Activated T-helper 17 cell treated with anti-CD3 and anti-CD28 coated beads, Interleukin-2, amount 50 U/mL, for 72 hours (primary cell): ENCODE measurements at regions not wholly inside any gene's neighbourhood (a gene's known extent, or its start where the extent isn't known, plus 50 kb on each side); places are given as distances from the start of the nearest gene placed in this dataset.

ENCODE experiments used
- ATAC-seq: fragments of 150-1000 bp; cut with Tn5 transposase; replicated peaks from 2 replicates; pipeline ENCODE4 v1.10.0; 2021; ENCODE audit warnings: mild to moderate bottlenecking, moderate library complexity
- H3K27ac Mint-ChIP-seq: one replicate; pipeline ENCODE4 v1.8.0; 2022; ENCODE audit warnings: mixed read lengths
- H3K27me3 Mint-ChIP-seq: one replicate; pipeline ENCODE4 v1.8.0; 2022; ENCODE audit warnings: mixed read lengths
- H3K36me3 Mint-ChIP-seq: one replicate; pipeline ENCODE4 v1.8.0; 2022; ENCODE audit warnings: low read depth, mild to moderate bottlenecking, mixed read lengths
- H3K4me1 Mint-ChIP-seq: one replicate; pipeline ENCODE4 v1.8.0; 2022; ENCODE audit warnings: mixed read lengths
- H3K4me3 Mint-ChIP-seq: one replicate; pipeline ENCODE4 v1.8.0; 2022; ENCODE audit warnings: mild to moderate bottlenecking, mixed read lengths
- H3K9me3 Mint-ChIP-seq: one replicate; pipeline ENCODE4 v1.8.0; 2022; ENCODE audit warnings: mixed read lengths

DNA sequence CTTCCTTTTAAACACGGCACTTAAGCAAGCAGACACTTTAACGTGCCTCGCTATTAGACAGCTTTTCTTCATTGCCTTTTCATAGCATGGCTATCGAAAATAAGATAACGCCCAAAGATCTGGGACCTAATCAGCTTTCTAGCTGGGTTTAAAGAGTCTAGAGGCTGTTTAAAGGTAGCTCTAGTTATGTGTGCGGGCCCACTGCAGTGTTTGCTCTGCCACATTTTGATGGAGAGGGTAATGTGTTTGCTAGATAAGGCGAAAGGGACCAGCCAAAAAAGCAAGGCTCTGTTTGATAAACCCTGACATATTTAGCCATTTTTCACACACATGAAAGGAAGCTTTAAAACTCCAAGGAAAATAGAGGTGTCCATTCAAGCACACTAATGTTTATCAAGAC, 91.6 kb downstream of the NR2F2 start:
- H3K9me3 Mint-ChIP-seq = peaks cover 4% of the 10 kb centered on the region
- H3K4me3 Mint-ChIP-seq = no peak overlapping the region

DNA sequence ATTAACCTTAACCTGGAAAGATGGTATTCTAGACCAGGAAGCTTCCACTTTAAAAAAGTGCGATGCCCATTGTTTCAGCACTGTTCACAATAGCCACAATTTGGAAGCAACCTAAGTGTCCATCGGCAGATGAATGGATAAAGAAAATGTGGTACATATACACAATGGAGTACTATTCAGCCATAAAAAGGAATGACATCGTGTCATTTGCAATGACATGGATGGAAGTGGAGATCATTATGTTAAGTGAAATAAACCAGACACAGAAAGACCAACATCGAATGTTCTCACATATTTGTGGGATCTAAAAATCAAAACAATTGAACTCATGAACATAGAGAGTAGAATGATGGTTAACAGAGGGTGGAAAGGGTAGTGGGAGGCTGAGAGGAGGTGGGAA, 94.2 kb downstream of the NR2F2 start:
- Mint-ChIP-seq H3K4me3 (no peak overlapping the region), H3K4me1 (no peaks in the 10 kb centered on the region), H3K27ac (no peak overlapping the region), H3K9me3 (peaks cover 4% of the 10 kb centered on the region), H3K36me3 (no peaks in the 10 kb centered on the region), H3K27me3 (peaks cover 10% of the 10 kb centered on the region)
- ATAC-seq = no peak

More for the DNA sequence above, 91.6 kb downstream of the NR2F2 start:
- H3K4me1 Mint-ChIP-seq = no peaks in the 10 kb centered on the region
- no peak for ATAC-seq
- no peaks in the 10 kb centered on the region for H3K36me3 Mint-ChIP-seq
- H3K27me3 Mint-ChIP-seq = peaks cover 24% of the 10 kb centered on the region
- no peak overlapping the region for H3K27ac Mint-ChIP-seq

DNA sequence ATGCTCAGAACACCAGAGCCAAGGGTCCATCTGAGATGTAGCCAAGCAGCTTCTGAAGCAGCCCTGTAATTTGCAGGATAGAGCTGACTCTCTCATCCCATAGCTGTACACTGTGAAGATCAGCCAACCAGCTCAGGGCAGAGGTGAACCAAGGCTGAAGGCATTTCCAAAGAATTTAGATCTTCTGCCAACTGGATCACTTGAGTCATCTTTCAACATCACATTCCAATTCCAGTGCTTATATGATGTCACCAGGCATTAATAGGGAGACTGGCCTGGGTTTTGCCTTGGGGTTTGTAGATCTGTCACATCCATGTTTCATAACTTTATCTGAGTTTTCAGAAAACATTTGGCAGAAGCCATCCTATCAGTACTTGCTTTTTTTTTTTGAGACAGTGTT, 98.2 kb downstream of the NR2F2 start:
- Mint-ChIP-seq H3K4me1 (no peaks in the 10 kb centered on the region), H3K27me3 (no peaks in the 10 kb centered on the region), H3K9me3 (peaks cover 4% of the 10 kb centered on the region), H3K27ac (no peak overlapping the region), H3K36me3 (no peaks in the 10 kb centered on the region), H3K4me3 (no peak overlapping the region)
- ATAC-seq = no peak

DNA sequence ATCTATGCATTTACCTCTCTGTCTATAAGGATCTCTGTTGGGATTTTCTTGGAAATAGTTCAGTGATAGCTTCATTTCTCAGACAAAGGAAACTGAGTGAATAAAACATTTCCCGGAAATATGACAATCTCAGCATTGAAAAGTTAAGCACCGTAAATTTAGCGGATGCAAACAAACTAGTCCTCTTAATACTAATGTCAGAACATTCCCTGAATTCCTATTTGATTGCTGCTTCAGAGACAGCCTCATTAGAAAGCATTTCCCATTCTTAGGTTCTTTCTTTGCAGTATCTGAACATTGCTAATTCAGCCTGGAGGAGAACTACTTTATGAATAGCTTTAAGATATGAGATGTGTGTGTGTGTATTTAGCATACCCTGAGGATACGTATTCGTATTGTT, 101.3 kb downstream of the NR2F2 start:
- Mint-ChIP-seq H3K9me3 (no peaks in the 10 kb centered on the region), H3K4me3 (no peak overlapping the region), H3K36me3 (no peaks in the 10 kb centered on the region), H3K4me1 (no peaks in the 10 kb centered on the region), H3K27me3 (no peaks in the 10 kb centered on the region), H3K27ac (no peak overlapping the region)
- no peak for ATAC-seq

DNA sequence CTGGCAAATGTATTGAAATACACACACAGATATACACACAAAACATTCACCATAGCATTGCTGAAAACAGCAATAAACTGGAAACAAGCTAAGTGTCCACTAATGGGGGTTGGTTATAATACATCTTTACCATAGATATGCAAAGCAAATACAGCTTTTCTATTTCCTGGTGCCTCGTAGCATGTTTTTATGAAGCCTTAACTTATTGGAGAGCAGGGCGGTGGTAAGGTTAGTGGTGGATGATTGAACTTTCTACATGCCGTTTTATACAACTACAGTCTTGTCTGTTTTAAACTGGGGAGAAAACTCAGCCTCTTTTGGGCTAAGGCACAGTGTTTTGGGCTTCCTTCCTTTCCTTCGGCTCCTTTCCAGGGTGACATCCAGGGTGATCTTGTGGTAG, 104.5 kb downstream of the NR2F2 start:
- no peaks in the 10 kb centered on the region for H3K9me3 Mint-ChIP-seq
- H3K4me1 Mint-ChIP-seq = no peaks in the 10 kb centered on the region
- H3K27me3 Mint-ChIP-seq = no peaks in the 10 kb centered on the region
- ATAC-seq = no peak
- no peak overlapping the region for H3K4me3 Mint-ChIP-seq
- no peaks in the 10 kb centered on the region for H3K36me3 Mint-ChIP-seq
- no peak overlapping the region for H3K27ac Mint-ChIP-seq

DNA sequence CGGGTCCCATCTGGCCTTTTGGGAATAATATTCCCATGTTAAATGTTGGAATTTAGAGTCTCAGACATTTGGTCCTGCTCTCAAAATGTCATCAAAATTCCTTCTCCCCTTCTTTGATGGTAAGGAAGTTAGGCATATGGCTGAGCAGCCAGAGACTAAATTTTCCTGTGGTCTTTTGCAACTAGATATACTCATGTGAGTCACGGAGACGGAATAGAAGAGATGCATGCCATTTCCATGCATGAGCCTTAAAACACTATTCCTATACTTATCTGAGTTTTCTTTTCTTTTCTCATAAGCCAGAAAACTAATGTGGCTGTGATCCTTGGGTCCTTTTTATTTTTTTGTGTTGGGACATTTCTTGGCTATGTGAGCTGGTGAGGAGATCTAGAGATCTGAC, 105.3 kb downstream of the NR2F2 start:
- Mint-ChIP-seq H3K4me3 (no peak overlapping the region), H3K4me1 (no peaks in the 10 kb centered on the region), H3K27me3 (no peaks in the 10 kb centered on the region), H3K9me3 (no peaks in the 10 kb centered on the region), H3K36me3 (no peaks in the 10 kb centered on the region), H3K27ac (no peak overlapping the region)
- no peak for ATAC-seq

DNA sequence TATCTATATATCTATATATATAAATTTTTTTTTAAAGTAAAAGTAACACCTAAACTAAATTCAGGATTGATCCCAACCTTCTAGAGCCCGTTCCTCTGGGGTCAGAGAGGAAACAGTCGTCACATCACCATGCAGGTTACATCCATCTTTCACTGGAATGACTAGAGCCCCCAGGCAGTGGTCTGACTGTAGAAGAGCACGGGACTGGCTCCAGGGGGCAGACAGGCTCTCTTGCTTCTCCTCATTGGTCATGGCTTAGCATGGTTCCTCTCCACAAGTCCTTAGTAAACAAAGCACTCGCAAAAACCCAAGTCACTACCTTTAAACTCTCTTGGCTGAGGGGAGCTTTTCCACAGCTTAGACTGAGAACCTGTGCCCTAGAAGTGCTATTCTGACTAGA, 110.5 kb downstream of the NR2F2 start:
- no peak overlapping the region for H3K4me3 Mint-ChIP-seq
- no peak for ATAC-seq
- H3K4me1 Mint-ChIP-seq = no peaks in the 10 kb centered on the region

DNA sequence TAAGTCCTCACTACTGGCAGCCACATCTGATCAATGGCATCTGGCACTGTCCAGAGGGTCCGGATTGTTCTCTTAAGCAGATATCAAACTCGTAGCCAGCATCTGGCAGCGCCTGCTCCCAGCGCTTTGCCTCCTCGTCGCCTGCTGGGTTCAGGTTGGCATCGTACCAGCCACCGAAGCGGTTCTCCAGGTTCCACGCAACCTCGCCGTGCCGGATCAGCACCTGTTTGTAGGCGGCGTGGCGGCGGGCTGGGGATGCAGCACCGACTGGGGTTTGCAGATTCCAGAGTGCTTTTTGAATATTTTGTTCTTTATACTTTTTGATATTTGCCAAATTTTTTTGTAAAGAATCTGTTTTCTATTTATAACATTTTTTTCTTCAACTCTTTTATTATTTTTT, 111.6 kb downstream of the NR2F2 start:
- H3K4me3 Mint-ChIP-seq = no peak overlapping the region
- ATAC-seq = no peak
- H3K36me3 Mint-ChIP-seq = no peaks in the 10 kb centered on the region
- H3K4me1 Mint-ChIP-seq = no peaks in the 10 kb centered on the region
- H3K9me3 Mint-ChIP-seq = no peaks in the 10 kb centered on the region
- H3K27me3 Mint-ChIP-seq = no peaks in the 10 kb centered on the region
- no peak overlapping the region for H3K27ac Mint-ChIP-seq

More for the DNA sequence above, 110.5 kb downstream of the NR2F2 start:
- Mint-ChIP-seq H3K9me3 (no peaks in the 10 kb centered on the region), H3K27ac (no peak overlapping the region), H3K36me3 (no peaks in the 10 kb centered on the region), H3K27me3 (no peaks in the 10 kb centered on the region)

DNA sequence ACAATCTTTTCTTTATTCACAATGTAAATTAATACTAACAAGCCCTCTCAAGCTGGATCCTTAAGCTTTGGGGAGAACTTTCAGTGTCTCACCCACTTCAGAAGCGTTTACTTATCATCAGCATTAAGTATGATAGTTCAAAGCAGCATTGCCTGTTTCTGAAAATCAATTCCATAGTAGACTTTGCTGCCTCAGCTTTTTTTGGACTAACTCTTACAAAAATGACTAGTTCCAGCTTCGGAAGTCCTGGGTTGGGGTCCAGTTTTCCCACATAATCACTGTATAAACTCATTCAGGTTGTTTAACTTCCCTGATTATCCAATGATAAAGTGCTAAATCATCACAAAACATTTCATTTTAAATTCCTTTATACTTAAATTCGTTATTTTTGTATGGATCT, 114.4 kb downstream of the NR2F2 start:
- H3K36me3 Mint-ChIP-seq = no peaks in the 10 kb centered on the region
- no peak overlapping the region for H3K4me3 Mint-ChIP-seq
- H3K27me3 Mint-ChIP-seq = no peaks in the 10 kb centered on the region
- no peak overlapping the region for H3K27ac Mint-ChIP-seq
- H3K9me3 Mint-ChIP-seq = no peaks in the 10 kb centered on the region
- no peaks in the 10 kb centered on the region for H3K4me1 Mint-ChIP-seq
- no peak for ATAC-seq

DNA sequence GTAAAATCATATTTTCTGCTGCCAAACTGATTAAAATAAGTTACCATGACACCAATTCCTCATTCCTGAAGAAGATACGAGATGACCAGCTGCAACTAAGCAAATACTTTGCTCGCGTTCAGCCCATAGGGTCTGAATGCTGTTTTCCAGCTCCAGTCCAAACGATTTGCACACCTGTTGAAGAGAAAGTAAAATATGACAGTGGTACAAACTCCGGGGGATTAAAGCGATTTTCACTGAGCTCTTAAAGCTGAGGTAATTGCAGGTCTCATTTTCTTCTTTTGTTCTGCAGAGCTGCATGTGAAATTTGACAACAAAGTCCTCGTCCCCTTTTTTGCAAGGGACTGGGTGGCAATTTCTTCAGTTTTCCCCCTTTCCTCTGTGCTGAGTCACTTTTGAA, 118.4 kb downstream of the NR2F2 start:
- Mint-ChIP-seq H3K9me3 (peaks cover 6% of the 10 kb centered on the region), H3K27me3 (peaks cover 3% of the 10 kb centered on the region), H3K4me3 (no peak overlapping the region), H3K4me1 (no peaks in the 10 kb centered on the region), H3K27ac (no peak overlapping the region), H3K36me3 (no peaks in the 10 kb centered on the region)
- ATAC-seq = no peak

DNA sequence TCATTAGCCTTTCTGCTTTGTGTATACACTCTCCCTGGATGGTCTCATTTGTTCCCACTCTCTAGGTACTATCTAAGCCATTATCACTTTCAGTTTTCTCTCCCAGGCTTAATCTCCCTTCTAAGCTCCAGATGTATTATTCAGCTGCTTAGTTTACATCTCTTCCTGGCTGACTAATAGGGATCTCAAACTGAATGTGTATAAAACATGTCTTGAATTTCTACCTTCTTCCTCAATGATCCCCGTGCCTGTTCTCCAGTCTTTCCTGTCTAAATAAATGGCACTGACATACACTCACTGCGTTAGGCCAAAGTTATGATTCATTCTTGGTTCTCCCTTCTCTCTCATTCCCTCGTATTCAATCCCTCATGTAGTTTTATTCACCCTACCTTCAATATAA, 127.3 kb downstream of the NR2F2 start:
- H3K9me3 Mint-ChIP-seq = peaks cover 12% of the 10 kb centered on the region
- no peaks in the 10 kb centered on the region for H3K36me3 Mint-ChIP-seq
- peaks cover 3% of the 10 kb centered on the region for H3K27me3 Mint-ChIP-seq
- no peaks in the 10 kb centered on the region for H3K4me1 Mint-ChIP-seq
- no peak overlapping the region for H3K4me3 Mint-ChIP-seq
- H3K27ac Mint-ChIP-seq = no peak overlapping the region
- ATAC-seq = no peak

DNA sequence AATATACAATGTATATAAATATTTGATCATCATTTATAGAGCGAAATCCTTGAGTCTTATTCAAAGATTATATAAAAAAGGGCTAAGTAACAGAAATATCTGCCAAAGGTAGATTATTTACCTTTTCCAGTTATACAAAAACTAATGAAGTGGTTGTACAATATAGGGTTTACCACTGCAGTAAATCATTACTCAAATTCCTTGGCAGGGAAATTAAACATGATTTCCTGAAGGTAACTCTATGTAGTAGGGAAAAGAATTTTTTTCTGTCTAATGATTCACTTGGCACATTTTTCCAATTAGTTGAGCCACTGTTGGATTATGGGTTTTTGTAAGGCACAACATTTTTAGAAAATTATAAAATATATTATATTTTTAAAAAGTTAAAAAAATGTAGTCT, 129.6 kb downstream of the NR2F2 start:
- Mint-ChIP-seq H3K27me3 (peaks cover 3% of the 10 kb centered on the region), H3K4me1 (no peaks in the 10 kb centered on the region), H3K27ac (no peak overlapping the region), H3K4me3 (no peak overlapping the region), H3K36me3 (no peaks in the 10 kb centered on the region), H3K9me3 (peaks cover 12% of the 10 kb centered on the region)
- no peak for ATAC-seq

DNA sequence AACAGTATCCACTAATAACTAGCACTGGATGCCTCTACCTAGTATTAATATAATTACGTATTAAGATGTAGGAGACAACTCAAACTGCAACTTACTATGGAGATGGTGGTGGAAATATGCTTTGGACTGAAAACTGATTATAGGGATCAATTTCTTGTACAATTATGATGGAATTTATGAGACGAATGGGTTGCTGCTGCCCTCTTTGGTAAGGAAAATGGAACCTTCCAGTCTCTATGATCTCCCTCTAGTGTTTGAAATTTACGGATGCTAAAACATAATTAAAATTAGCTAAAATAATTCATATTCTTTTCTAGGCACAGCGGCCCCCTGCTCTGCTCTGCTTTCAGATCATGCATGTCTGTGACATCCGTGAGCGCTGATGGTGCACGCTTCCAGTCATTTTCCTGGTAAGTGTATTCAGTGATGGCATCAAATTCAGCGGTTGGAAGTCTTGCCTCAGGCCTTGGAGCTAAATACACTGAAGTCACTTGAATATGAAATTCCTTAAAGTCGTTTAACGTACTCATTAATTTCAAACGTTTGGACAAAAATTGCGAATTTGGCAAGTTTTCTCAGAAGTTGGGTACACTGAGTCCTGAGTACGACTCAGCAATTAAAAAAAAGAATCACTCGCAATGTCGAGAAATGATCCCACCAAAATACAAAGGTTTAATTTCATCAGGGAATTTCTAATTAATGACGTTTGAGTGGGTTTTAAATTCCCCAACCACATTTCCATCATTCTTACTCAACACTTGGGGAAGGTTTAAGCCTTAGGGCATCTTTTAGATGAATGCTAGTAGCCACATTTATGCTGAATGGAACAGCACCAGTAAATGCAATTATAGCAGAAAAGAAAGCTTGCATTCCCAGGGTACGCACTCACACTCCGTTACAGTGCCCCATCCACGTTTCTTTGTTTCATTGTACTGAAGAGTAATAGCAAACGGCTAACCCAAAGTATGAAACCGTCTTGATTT, 132.6 kb downstream of the NR2F2 start:
- ATAC-seq = no peak
- H3K4me1 Mint-ChIP-seq = no peaks in the 10 kb centered on the region
- no peak overlapping the region for H3K4me3 Mint-ChIP-seq
- H3K36me3 Mint-ChIP-seq = no peaks in the 10 kb centered on the region
- peaks cover 1% of the 10 kb centered on the region for H3K9me3 Mint-ChIP-seq
- peaks cover 3% of the 10 kb centered on the region for H3K27me3 Mint-ChIP-seq
- no peak overlapping the region for H3K27ac Mint-ChIP-seq

DNA sequence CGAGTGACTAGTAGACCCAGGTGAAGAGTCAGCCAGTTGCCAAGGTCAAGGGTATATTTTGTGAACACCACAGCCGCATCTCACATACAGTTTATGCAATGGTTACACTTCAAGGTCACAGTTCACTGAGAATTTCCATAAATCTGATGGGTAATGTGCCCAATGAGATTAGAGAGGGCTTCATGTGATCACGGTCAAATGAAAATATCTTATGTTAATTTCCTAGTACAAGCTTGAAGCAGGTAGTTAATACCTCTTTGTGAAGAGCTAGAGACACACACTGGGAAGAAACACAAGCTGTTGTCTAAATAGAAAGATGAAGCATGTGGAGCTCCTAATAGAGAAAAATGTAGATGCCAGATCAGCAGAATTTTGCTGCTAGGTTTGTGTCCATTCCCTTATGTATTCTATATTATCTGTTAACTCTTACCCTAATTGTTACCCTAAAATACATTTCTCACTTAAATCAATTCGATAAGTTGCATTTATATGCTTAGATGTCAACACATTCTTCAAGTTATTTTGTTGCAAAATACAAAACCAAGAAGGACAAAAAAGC, 136.0 kb downstream of the NR2F2 start:
- H3K36me3 Mint-ChIP-seq = no peaks in the 10 kb centered on the region
- H3K4me3 Mint-ChIP-seq = no peak overlapping the region
- no peaks in the 10 kb centered on the region for H3K4me1 Mint-ChIP-seq
- ATAC-seq = no peak
- peaks cover 8% of the 10 kb centered on the region for H3K9me3 Mint-ChIP-seq
- H3K27me3 Mint-ChIP-seq = no peaks in the 10 kb centered on the region
- H3K27ac Mint-ChIP-seq = no peak overlapping the region

DNA sequence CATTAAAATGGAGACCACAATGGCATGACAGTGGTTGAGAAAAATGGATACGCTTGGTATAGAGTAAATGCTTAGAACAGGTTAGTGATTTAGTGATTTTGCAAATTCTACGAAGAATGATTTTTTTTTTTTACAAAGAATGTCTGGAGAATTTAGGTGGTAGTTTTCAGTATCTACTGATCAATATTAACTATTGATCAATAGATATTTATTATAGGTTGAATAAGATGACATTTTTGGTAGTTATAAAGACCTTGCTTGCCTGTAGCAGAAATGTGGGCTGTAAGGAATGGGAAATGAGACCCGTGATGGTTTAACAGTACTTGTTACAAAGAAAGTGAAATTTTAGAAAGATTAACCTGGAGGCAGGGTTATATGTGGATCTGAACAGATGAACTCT, 137.5 kb downstream of the NR2F2 start:
- no peak overlapping the region for H3K4me3 Mint-ChIP-seq
- no peak for ATAC-seq
- H3K9me3 Mint-ChIP-seq = peaks cover 8% of the 10 kb centered on the region
- H3K4me1 Mint-ChIP-seq = no peaks in the 10 kb centered on the region
- H3K27ac Mint-ChIP-seq = no peak overlapping the region
- no peaks in the 10 kb centered on the region for H3K36me3 Mint-ChIP-seq
- H3K27me3 Mint-ChIP-seq = no peaks in the 10 kb centered on the region
